ENCODE measurements at regions not wholly inside any gene's neighbourhood (a gene's known extent, or its start where the extent isn't known, plus 50 kb on each side); places are given as distances from the start of the nearest gene placed in this dataset.

- no peak for DNase-seq
These were observed 1280.9 kb downstream of the AACS start for GRCh38 chr12:126346087-126346486.

GRCh38 chr12:126347421-126347820 is 1282.2 kb downstream of the AACS start:
- DNase-seq = no peak

- DNase-seq = no peak
These were observed 1284.1 kb downstream of the AACS start for GRCh38 chr12:126349383-126349782.

GRCh38 chr12:126353604-126354003 is 1288.4 kb downstream of the AACS start:
- DNase-seq = no peak

GRCh38 chr12:126354633-126355032 is 1289.4 kb downstream of the AACS start:
- DNase-seq = no peak

GRCh38 chr12:126355346-126355745 is 1290.1 kb downstream of the AACS start:
- DNase-seq = no peak

GRCh38 chr12:126358806-126359205 is 1293.6 kb downstream of the AACS start:
- no peak for DNase-seq

- DNase-seq = no peak
These were observed 1294.0 kb downstream of the AACS start for GRCh38 chr12:126359216-126359615.

- DNase-seq = no peak
These were observed 1296.6 kb downstream of the AACS start for GRCh38 chr12:126361804-126362203.

GRCh38 chr12:126362493-126362892 is 1297.3 kb downstream of the AACS start:
- no peak for DNase-seq

- no peak for DNase-seq
These were observed 1297.7 kb downstream of the AACS start for GRCh38 chr12:126362964-126363363.

GRCh38 chr12:126369487-126370463 is 1304.5 kb downstream of the AACS start:
- DNase-seq = no peak

GRCh38 chr12:126383506-126383905 is 1318.3 kb downstream of the AACS start:
- DNase-seq = no peak

GRCh38 chr12:126384026-126384564 is 1318.9 kb downstream of the AACS start:
- DNase-seq = no peak

- DNase-seq = no peak
These were observed 1320.5 kb downstream of the AACS start for GRCh38 chr12:126385785-126386184.

- no peak for DNase-seq
These were observed 1324.1 kb downstream of the AACS start for GRCh38 chr12:126389220-126389841.

- DNase-seq = no peak
These were observed 1324.7 kb downstream of the AACS start for GRCh38 chr12:126389961-126390360.

GRCh38 chr12:126390969-126391566 is 1325.8 kb downstream of the AACS start:
- DNase-seq = no peak

- no peak for DNase-seq
These were observed 1331.3 kb downstream of the AACS start for GRCh38 chr12:126396536-126396935.

- no peak for DNase-seq
These were observed 1331.9 kb downstream of the AACS start for GRCh38 chr12:126397071-126397581.

GRCh38 chr12:126397660-126398059 is 1332.4 kb downstream of the AACS start:
- no peak for DNase-seq

GRCh38 chr12:126400831-126401230 is 1335.6 kb downstream of the AACS start:
- DNase-seq = no peak

GRCh38 chr12:126404293-126404881 is 1339.2 kb downstream of the AACS start:
- no peak for DNase-seq

All from DMS79 (cell line).